ENCODE measurements at regions not wholly inside any gene's neighbourhood (a gene's known extent, or its start where the extent isn't known, plus 50 kb on each side); places are given as distances from the start of the nearest gene placed in this dataset.

DNA sequence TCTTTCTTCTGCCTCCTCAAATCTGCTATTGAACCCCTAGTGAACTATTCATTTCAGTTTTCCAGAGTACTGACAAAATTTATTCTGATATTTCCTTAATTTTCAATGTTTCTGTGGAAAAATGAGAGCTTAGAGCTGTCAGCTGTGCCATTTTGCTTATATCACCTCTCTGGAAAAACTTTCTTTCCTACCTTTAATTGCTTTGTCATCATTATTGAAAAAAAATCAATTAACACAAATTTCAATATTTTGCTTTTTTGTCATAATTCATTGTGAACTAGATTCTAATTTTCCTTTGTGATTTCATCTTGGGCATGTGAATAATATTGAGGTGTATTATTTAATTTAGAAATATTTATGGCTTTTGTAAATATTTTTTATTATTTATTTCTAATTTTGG is 126.5 kb downstream of the C1orf94 start:
- H3K4me3 ChIP-seq (replicated peaks in 1 of 2; ENCODE audit: low read depth in 2 of 2, low read length in 2 of 2) = no peak overlapping the region
- no peak for DNase-seq (ENCODE audit: low read depth in 2 of 2)
- TF ChIP-seq, protein P1, sequence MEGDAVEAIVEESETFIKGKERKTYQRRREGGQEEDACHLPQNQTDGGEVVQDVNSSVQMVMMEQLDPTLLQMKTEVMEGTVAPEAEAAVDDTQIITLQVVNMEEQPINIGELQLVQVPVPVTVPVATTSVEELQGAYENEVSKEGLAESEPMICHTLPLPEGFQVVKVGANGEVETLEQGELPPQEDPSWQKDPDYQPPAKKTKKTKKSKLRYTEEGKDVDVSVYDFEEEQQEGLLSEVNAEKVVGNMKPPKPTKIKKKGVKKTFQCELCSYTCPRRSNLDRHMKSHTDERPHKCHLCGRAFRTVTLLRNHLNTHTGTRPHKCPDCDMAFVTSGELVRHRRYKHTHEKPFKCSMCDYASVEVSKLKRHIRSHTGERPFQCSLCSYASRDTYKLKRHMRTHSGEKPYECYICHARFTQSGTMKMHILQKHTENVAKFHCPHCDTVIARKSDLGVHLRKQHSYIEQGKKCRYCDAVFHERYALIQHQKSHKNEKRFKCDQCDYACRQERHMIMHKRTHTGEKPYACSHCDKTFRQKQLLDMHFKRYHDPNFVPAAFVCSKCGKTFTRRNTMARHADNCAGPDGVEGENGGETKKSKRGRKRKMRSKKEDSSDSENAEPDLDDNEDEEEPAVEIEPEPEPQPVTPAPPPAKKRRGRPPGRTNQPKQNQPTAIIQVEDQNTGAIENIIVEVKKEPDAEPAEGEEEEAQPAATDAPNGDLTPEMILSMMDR (IDR thresholded peaks at IDR 0.05; ENCODE audit: low read depth, low read length) = no peak

DNA sequence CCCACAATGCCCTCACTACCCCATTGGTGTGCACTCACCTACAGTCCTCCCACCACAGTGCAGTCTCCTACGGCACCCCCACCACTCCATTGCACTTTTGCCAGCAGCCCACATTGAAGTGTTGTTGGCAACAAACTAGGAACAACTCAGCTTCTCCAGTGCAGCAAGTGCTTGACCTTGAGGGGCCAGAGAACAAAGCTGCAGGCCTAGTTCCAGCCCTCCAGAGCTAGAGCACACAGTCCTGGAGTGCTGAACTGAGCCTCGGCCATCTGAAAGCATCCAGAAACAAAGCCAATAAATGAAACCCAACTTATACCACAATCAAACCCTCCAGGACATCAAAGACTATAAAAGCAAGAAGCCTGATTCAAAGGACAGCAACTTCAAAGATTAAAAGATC is 129.9 kb downstream of the C1orf94 start:
- no peak overlapping the region for H3K4me3 ChIP-seq (replicated peaks in 1 of 2; ENCODE audit: low read depth in 2 of 2, low read length in 2 of 2)
- TF ChIP-seq, protein P1 (IDR thresholded peaks at IDR 0.05; ENCODE audit: low read depth, low read length) = no peak
- DNase-seq (ENCODE audit: low read depth in 2 of 2) = no peak

DNA sequence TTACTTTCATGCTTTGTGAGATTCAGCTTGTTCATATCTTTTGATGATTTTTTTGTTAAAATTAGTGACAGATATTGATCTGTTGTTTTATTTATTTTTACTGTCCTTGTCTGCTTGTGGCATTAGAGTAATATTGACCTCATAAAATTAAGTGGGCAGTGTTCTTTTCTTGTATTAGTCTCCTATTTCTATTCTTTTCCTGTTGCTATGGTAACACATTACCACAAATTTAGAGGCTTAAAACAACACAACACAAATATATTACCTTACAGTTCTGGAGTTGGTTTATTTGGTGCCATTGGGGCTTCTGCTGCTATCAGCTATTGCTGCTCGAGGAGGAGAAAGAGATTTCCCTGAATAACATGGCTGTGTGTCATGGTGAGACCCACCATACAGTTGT is 135.7 kb downstream of the C1orf94 start:
- TF ChIP-seq, protein P1 (IDR thresholded peaks at IDR 0.05; ENCODE audit: low read depth, low read length) = no peak
- no peak for DNase-seq (ENCODE audit: low read depth in 2 of 2)
- H3K4me3 ChIP-seq (replicated peaks in 1 of 2; ENCODE audit: low read depth in 2 of 2, low read length in 2 of 2) = no peak overlapping the region

DNA sequence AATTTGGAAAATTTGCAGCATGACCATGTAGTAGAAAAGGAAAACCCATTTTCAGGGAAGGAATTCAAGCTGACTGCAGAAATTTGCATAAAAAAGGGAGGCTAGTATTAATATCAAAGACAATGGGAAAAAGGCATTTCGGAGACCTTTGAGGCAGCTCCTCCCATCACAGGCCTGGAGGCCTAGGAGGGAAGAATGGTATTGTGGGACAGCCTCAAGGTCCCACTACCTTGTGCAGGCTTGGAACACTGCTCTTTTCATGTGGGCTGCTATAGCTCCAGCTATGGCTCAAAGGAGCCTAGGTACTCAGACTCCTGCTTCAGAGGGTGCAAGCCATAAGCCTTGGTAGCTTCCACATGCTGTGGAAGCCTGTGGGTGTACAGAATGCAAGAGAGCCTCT is 139.3 kb downstream of the C1orf94 start:
- TF ChIP-seq, protein P1 (IDR thresholded peaks at IDR 0.05; ENCODE audit: low read depth, low read length) = no peak

DNA sequence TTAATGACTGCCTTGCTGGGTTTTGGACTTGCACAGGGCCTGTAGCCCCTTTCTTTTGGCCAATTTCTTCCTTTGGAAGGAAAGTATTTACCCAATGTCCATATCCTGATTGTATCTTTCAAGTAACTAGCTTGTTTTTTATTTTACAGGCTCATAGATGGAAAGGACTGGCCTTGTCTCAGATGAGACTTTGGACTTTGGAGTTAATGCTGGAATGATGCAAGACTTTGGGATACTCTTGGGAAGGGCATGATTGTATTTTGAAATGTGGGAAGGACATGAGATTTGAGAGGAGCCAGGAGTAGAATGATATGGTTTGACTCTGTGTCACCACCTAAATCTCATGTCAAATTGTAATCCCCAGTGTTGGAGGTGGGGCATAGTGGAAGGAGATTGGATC is 140.1 kb downstream of the C1orf94 start:
- TF ChIP-seq, protein P1 (IDR thresholded peaks at IDR 0.05; ENCODE audit: low read depth, low read length) = no peak
- DNase-seq (ENCODE audit: low read depth in 2 of 2) = no peak
- no peak overlapping the region for H3K4me3 ChIP-seq (replicated peaks in 1 of 2; ENCODE audit: low read depth in 2 of 2, low read length in 2 of 2)

More for the DNA sequence above, 139.3 kb downstream of the C1orf94 start:
- DNase-seq (ENCODE audit: low read depth in 2 of 2) = no peak
- H3K4me3 ChIP-seq (replicated peaks in 1 of 2; ENCODE audit: low read depth in 2 of 2, low read length in 2 of 2) = no peak overlapping the region

DNA sequence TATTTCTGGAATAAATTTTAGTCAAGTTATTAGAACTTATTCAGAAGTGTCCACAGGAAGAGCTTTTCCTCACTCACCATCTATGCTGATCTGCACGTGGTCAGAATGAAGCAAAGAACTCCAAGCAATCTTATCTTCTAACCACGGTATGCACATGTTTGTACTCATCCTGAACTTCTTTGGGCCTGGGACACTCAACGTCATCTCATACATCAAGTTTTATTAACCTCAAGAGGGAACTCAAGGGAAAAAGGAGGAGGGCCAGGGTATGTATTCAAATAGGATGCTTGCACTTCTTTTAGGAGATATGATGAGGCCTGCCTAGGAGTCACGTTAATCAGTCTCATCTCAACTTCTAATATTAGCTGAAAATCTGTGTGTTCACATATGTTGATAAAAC is 142.5 kb downstream of the C1orf94 start:
- no peak overlapping the region for H3K4me3 ChIP-seq (replicated peaks in 1 of 2; ENCODE audit: low read depth in 2 of 2, low read length in 2 of 2)
- TF ChIP-seq, protein P1 (IDR thresholded peaks at IDR 0.05; ENCODE audit: low read depth, low read length) = no peak
- DNase-seq (ENCODE audit: low read depth in 2 of 2) = no peak

DNA sequence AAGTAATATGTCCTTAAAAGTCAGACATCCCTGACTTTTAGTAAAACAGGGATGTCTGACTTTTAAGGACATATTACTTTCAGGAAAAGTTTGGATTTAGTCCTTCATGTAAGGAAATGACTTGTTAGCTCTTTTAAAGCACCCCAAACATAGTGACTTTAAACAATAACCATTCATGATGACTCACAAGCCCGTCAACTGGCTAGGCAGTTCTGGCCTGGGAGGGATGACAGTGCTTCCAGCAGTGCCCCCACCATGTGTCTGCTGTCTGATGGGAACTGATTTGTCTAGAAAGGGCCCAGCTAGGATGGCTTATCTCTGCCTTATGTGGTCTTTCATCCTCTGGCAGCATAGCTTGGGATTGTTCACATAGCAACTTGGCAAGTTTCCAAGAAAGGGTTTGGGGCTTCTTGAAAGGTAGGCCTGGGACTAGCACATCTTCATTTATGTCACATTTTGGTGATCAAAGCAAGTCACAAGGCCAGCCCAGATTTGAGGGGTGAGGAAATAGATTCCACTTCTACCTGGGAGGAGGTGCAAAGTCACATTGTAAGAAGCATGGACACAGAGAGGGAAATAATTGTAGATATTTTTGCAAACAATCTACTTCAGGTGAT is 143.5 kb downstream of the C1orf94 start:
- H3K4me3 ChIP-seq (replicated peaks in 1 of 2; ENCODE audit: low read depth in 2 of 2, low read length in 2 of 2) = no peak overlapping the region
- TF ChIP-seq, protein P1 (IDR thresholded peaks at IDR 0.05; ENCODE audit: low read depth, low read length) = no peak
- peak in 1 of 2 donors; percentile 2 for DNase-seq (ENCODE audit: low read depth in 2 of 2)

All from cardiac fibroblast (primary cell).